SH-SY5Y (cell line): ENCODE measurements at regions not wholly inside any gene's neighbourhood (a gene's known extent, or its start where the extent isn't known, plus 50 kb on each side); places are given as distances from the start of the nearest gene placed in this dataset.

Experiments used
- GATA2 ChIP-seq: IDR thresholded peaks from 2 replicates; pipeline ENCODE4 v1.6.1; 2011; ENCODE audit warnings: mild to moderate bottlenecking, low read depth, low read length
- GATA3 ChIP-seq: IDR thresholded peaks from 2 replicates; pipeline ENCODE4 v1.6.1; 2011; ENCODE audit warnings: low read depth, mild to moderate bottlenecking, low read length, moderate library complexity

GRCh38 chr2:22274661-22275060 lies 1110.3 kb upstream of the KLHL29 start:
- no peak for TF ChIP-seq GATA3
- no peak for TF ChIP-seq GATA2
